ENCODE measurements at regions not wholly inside any gene's neighbourhood (a gene's known extent, or its start where the extent isn't known, plus 50 kb on each side); places are given as distances from the start of the nearest gene placed in this dataset.
"Not testable (repeated sequence)": the region's sequence is repeated elsewhere in the genome, so short reads cannot be mapped to it uniquely, and the experiment has no call there.

GRCh38 chr17:71022758-71023157, 853.4 kb downstream of the KCNJ2 start:
- DNase-seq (ENCODE audit: low read depth): no peak
- Histone ChIP-seq H3K27me3 (ENCODE audit: control insufficient read depth, insufficient read depth, low read length) (no peaks in the 10 kb centered on the region), H3K36me3 (ENCODE audit: control insufficient read depth, insufficient read depth, low read length) (no peaks in the 10 kb centered on the region), H3K4me3 (ENCODE audit: low read depth, low read length) (no peak overlapping the region)
- no peak for TF ChIP-seq CTCF (IDR thresholded peaks at IDR 0.05; ENCODE audit: insufficient read depth, low read length, poor library complexity, severe bottlenecking)

- H3K36me3 ChIP-seq (ENCODE audit: control insufficient read depth, insufficient read depth, low read length): no peaks in the 10 kb centered on the region
- no peak overlapping the region for H3K4me3 ChIP-seq (ENCODE audit: low read depth, low read length)
- no peak for TF ChIP-seq CTCF (IDR thresholded peaks at IDR 0.05; ENCODE audit: insufficient read depth, low read length, poor library complexity, severe bottlenecking)
- peak; percentile 23 for DNase-seq (ENCODE audit: low read depth)
- H3K27me3 ChIP-seq (ENCODE audit: control insufficient read depth, insufficient read depth, low read length): no peaks in the 10 kb centered on the region
Observed at GRCh38 chr17:71023249-71024030, 854.1 kb downstream of the KCNJ2 start.

- Histone ChIP-seq H3K36me3 (ENCODE audit: control insufficient read depth, insufficient read depth, low read length) (no peaks in the 10 kb centered on the region), H3K4me3 (ENCODE audit: low read depth, low read length) (no peak overlapping the region), H3K27me3 (ENCODE audit: control insufficient read depth, insufficient read depth, low read length) (no peaks in the 10 kb centered on the region)
- TF ChIP-seq CTCF (IDR thresholded peaks at IDR 0.05; ENCODE audit: insufficient read depth, low read length, poor library complexity, severe bottlenecking): no peak
- DNase-seq (ENCODE audit: low read depth): no peak
Observed at GRCh38 chr17:71024172-71024571, 854.8 kb downstream of the KCNJ2 start.

DNA sequence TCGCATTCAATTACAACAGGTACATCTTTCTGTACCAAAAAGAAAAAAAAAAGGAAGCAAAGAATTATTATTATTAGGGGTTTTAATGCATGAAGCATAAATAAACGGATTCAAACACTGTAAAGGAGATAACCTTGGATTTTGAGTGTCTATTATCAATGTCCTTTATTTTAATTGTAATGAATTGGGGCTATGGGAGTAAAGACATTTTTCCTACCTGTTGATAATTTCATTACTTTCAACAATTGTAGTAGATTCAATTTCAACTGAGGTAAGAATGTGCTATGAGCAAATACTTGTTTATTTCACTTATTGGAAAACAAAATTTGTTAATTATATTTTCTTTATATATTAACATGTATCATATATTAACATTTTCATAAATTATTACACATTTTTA, 855.6 kb downstream of the KCNJ2 start:
- no peaks in the 10 kb centered on the region for H3K36me3 ChIP-seq (ENCODE audit: control insufficient read depth, insufficient read depth, low read length)
- no peak for DNase-seq (ENCODE audit: low read depth)
- no peaks in the 10 kb centered on the region for H3K27me3 ChIP-seq (ENCODE audit: control insufficient read depth, insufficient read depth, low read length)
- TF ChIP-seq CTCF (IDR thresholded peaks at IDR 0.05; ENCODE audit: insufficient read depth, low read length, poor library complexity, severe bottlenecking): no peak
- H3K4me3 ChIP-seq (ENCODE audit: low read depth, low read length): no peak overlapping the region

DNA sequence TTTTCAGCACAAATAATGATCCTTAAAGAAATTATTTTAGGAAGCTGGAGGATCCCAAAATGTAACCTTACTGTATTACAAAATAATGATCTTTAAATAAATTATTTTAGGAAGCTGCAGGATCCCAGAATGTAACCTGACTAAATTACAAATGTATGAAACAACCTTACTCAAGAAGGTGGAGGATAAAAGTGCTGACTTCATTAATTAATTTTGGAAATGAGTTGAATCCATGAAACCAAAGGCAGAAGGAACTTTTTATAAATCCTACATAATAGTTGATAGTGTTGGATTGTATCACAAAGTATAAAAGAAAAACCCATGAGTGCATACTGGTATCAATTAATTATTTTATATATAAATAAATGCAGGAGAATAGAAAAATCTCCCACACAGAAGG, 859.9 kb downstream of the KCNJ2 start:
- no peak for TF ChIP-seq CTCF (IDR thresholded peaks at IDR 0.05; ENCODE audit: insufficient read depth, low read length, poor library complexity, severe bottlenecking)
- Histone ChIP-seq H3K27me3 (ENCODE audit: control insufficient read depth, insufficient read depth, low read length) (no peaks in the 10 kb centered on the region), H3K36me3 (ENCODE audit: control insufficient read depth, insufficient read depth, low read length) (no peaks in the 10 kb centered on the region)

GRCh38 chr17:71031286-71031685, 862.0 kb downstream of the KCNJ2 start:
- DNase-seq (ENCODE audit: low read depth); H3K27me3 ChIP-seq (ENCODE audit: control insufficient read depth, insufficient read depth, low read length); H3K36me3 ChIP-seq (ENCODE audit: control insufficient read depth, insufficient read depth, low read length); H3K4me3 ChIP-seq (ENCODE audit: low read depth, low read length): not testable (repeated sequence)

More for the DNA sequence above, 859.9 kb downstream of the KCNJ2 start:
- H3K4me3 ChIP-seq (ENCODE audit: low read depth, low read length): no peak overlapping the region
- DNase-seq (ENCODE audit: low read depth): no peak
